A549 (cell line): ENCODE measurements at regions not wholly inside any gene's neighbourhood (a gene's known extent, or its start where the extent isn't known, plus 50 kb on each side); places are given as distances from the start of the nearest gene placed in this dataset.

Source experiments
- ATAC-seq, 2 experiments: fragments of 200-7000 bp in 1 of 2; fragments of >200 bp in 1 of 2; cut with Nextera tagmentation in 1 of 2; cut with Tn5 transposase in 1 of 2; 3 replicates each; pipeline versions ENCODE4 v1.8.0 to v1.9.1; 2018 to 2020; ENCODE audit warnings: mild to moderate bottlenecking in 1 of 2, moderate library complexity in 1 of 2
- CTCF ChIA-PET: fragments of 300-600 bp; sonication (Branson Sonifier 250); formaldehyde crosslinking; extraction: SDS; loops from one replicate; lab custom pipeline; 2021; ENCODE audit warnings: antibody characterized with exemption, inconsistent platforms; lab: Yijun Ruan, JAX
- POLR2A ChIA-PET: fragments of 350-600 bp; formaldehyde crosslinking; extraction: SDS; loops from one replicate; lab custom pipeline; 2021; ENCODE audit warnings: antibody characterized with exemption, inconsistent platforms; lab: Yijun Ruan, JAX
- DNase-seq, 2 experiments: peaks; one replicate each; pipeline versions ENCODE4 v3.0.0 to v3.0.0-alpha.2; 2011 to 2016; ENCODE audit warnings: low read depth in 1 of 2, low spot score in 1 of 2
- FAIRE-seq: peaks from 2 replicates; lab custom pipeline; 2011; peaks lifted over from hg19 to GRCh38; lab: Jason Lieb, UNC
- H3K27ac ChIP-seq, 2 experiments: fragments of >200 bp; sonication (Bioruptor Twin); formaldehyde crosslinking; 3 replicates each; pipeline ENCODE4 v1.5.1; 2016 to 2017
- H3K4me1 ChIP-seq: fragments of >200 bp; sonication (Bioruptor Twin); formaldehyde crosslinking; 3 replicates; pipeline ENCODE4 v1.6.1; 2016
- H3K4me2 ChIP-seq: fragments of >200 bp; sonication (Bioruptor Twin); formaldehyde crosslinking; 3 replicates; pipeline ENCODE4 v1.6.1; 2016
- H3K4me3 ChIP-seq: fragments of >200 bp; sonication (Bioruptor Twin); formaldehyde crosslinking; 3 replicates; pipeline ENCODE4 v1.5.1; 2016
- H3K9me3 ChIP-seq: fragments of >200 bp; sonication (Bioruptor Twin); formaldehyde crosslinking; 3 replicates; pipeline ENCODE4 v1.6.1; 2016
- ATOH8 ChIP-seq: fragments of 250-450 bp; sonication (Bioruptor Pico); IDR thresholded peaks from 2 replicates; pipeline ENCODE4 v1.5.0; 2020; ENCODE audit warnings: low read depth, mild to moderate bottlenecking, moderate library complexity
- BCL3 ChIP-seq: fragments of >200 bp; sonication (Bioruptor Twin); formaldehyde crosslinking; IDR thresholded peaks from 3 replicates; pipeline ENCODE4 v1.6.1; 2016
- BHLHE40 ChIP-seq: IDR thresholded peaks from 2 replicates; pipeline ENCODE4 v1.6.1; 2012; ENCODE audit warnings: low read depth, low read length, inconsistent platforms
- CHD2 ChIP-seq: fragments of 150-350 bp; IDR thresholded peaks from 2 replicates; pipeline ENCODE4 v1.6.1; 2014; ENCODE audit warnings: low read length; ENCODE audit not compliant: partially characterized antibody
- E2F6 ChIP-seq: IDR thresholded peaks from 2 replicates; pipeline ENCODE4 v1.6.1; 2012; ENCODE audit warnings: low read depth, borderline replicate concordance
- EHF ChIP-seq: fragments of 250-450 bp; sonication (Bioruptor Pico); IDR thresholded peaks from 2 replicates; pipeline ENCODE4 v1.5.0; 2020; ENCODE audit warnings: mild to moderate bottlenecking
- EP300 ChIP-seq, 2 experiments: fragments of >200 bp; sonication (Bioruptor Twin); formaldehyde crosslinking; IDR thresholded peaks; 2 replicates in 1 of 2; 3 replicates in 1 of 2; pipeline ENCODE4 v1.6.1; 2016 to 2017
- ESRRA ChIP-seq: fragments of 150-350 bp; IDR thresholded peaks from 2 replicates; pipeline ENCODE4 v1.6.1; 2014; ENCODE audit warnings: mild to moderate bottlenecking, low read length, borderline replicate concordance
- HDAC2 ChIP-seq: fragments of 200-600 bp; sonication (generic); IDR thresholded peaks from 2 replicates; pipeline ENCODE4 v1.6.1; 2016
- HES2 ChIP-seq: fragments of >200 bp; sonication (Bioruptor Twin); formaldehyde crosslinking; IDR thresholded peaks from 2 replicates; pipeline ENCODE4 v1.6.1; 2016
- HMGXB4 ChIP-seq: fragments of 250-450 bp; sonication (Bioruptor Pico); IDR thresholded peaks from 2 replicates; pipeline ENCODE4 v1.5.0; 2021; ENCODE audit warnings: mild to moderate bottlenecking, moderate library complexity, borderline replicate concordance
- HOXB5 ChIP-seq: fragments of 250-450 bp; sonication (Bioruptor Pico); IDR thresholded peaks from 2 replicates; pipeline ENCODE4 v1.5.0; 2020; ENCODE audit warnings: mild to moderate bottlenecking, moderate library complexity
- MAFK ChIP-seq: fragments of 450-650 bp; IDR thresholded peaks from 2 replicates; pipeline ENCODE4 v1.6.1; 2014; ENCODE audit not compliant: partially characterized antibody
- MAX ChIP-seq: IDR thresholded peaks from 2 replicates; pipeline ENCODE4 v1.6.1; 2012
- NPAS2 ChIP-seq: fragments of 250-450 bp; sonication (Bioruptor Pico); IDR thresholded peaks from 2 replicates; pipeline ENCODE4 v1.8.0; 2022; ENCODE audit warnings: mild to moderate bottlenecking, moderate library complexity, borderline replicate concordance
- RAD21 ChIP-seq, 2 experiments: fragments of >200 bp in 1 of 2; sonication (Bioruptor Twin) in 1 of 2; formaldehyde crosslinking in 1 of 2; IDR thresholded peaks in 1 of 2; conservative IDR thresholded peaks in 1 of 2; 2 replicates in 1 of 2; 3 replicates in 1 of 2; pipeline ENCODE4 v1.6.1; 2012 to 2018; ENCODE audit warnings: inconsistent platforms in 1 of 2
- RCOR1 ChIP-seq: fragments of 150-350 bp; IDR thresholded peaks from 2 replicates; pipeline ENCODE4 v1.6.1; 2014; ENCODE audit warnings: antibody characterized with exemption, low read length, low read depth
- REST ChIP-seq: fragments of 200-600 bp; sonication (generic); IDR thresholded peaks from 2 replicates; pipeline ENCODE4 v1.6.1; 2016; ENCODE audit warnings: antibody characterized with exemption, mild to moderate bottlenecking, moderate library complexity
- RFX5 ChIP-seq: fragments of 450-650 bp; IDR thresholded peaks from 2 replicates; pipeline ENCODE4 v1.7.1; 2014; ENCODE audit warnings: antibody characterized with exemption, mild to moderate bottlenecking, moderate library complexity
- USF2 ChIP-seq: fragments of 450-650 bp; IDR thresholded peaks from 2 replicates; pipeline ENCODE4 v1.6.1; 2014; ENCODE audit warnings: antibody characterized with exemption
- ZFP36 ChIP-seq: fragments of 450-650 bp; IDR thresholded peaks from 2 replicates; pipeline ENCODE4 v1.6.1; 2014; ENCODE audit warnings: borderline replicate concordance; ENCODE audit not compliant: partially characterized antibody
- ZNF302 ChIP-seq: fragments of 250-450 bp; sonication (Bioruptor Pico); IDR thresholded peaks from 2 replicates; pipeline ENCODE4 v1.9.0; 2021; ENCODE audit warnings: inconsistent platforms, mild to moderate bottlenecking, moderate library complexity
- ZSCAN20 ChIP-seq: fragments of 250-450 bp; sonication (Bioruptor Pico); IDR thresholded peaks from 2 replicates; pipeline ENCODE4 v1.8.0; 2022; ENCODE audit warnings: mild to moderate bottlenecking, moderate library complexity
- WGBS: methylation state at CpG from one replicate; pipeline ENCODE4 v1.1.6; 2017; ENCODE audit errors: missing lambda C conversion rate; 5-methylcytosine and 5-hydroxymethylcytosine counted together

GRCh38 chr4:176902710-176903323, 110.1 kb upstream of the VEGFC start:
- ChIA-PET CTCF (no interaction called here), POLR2A (no interaction called here)
- no peak overlapping the region for H3K4me2 ChIP-seq
- TF ChIP-seq HDAC2 (no peak), BHLHE40 (no peak), REST (no peak), HMGXB4 (CRISPR knock-in tag) (no peak), ZSCAN20 (CRISPR knock-in tag) (no peak), NPAS2 (CRISPR knock-in tag) (no peak), RAD21 (conservative IDR thresholded peaks at IDR 0.05 in 1 of 2, IDR thresholded peaks at IDR 0.05 in 1 of 2) (no peak), ZNF302 (no peak), E2F6 (no peak)
- no peak for ATAC-seq
- H3K4me1 ChIP-seq: peaks cover 11% of the 10 kb centered on the region; the same call in 2 of the 3 replicates
- WGBS: 82% methylated on average over 5 of the region's 5 CpGs
- no peak for DNase-seq
- H3K4me3 ChIP-seq: no peak overlapping the region
- no peak overlapping the region for H3K27ac ChIP-seq
- FAIRE-seq: no peak
- H3K9me3 ChIP-seq: no peaks in the 10 kb centered on the region

GRCh38 chr4:176906709-176907108, 114.0 kb upstream of the VEGFC start:
- no peaks in the 10 kb centered on the region for H3K9me3 ChIP-seq
- ATAC-seq (no peak), FAIRE-seq (no peak), DNase-seq (no peak)
- WGBS: 75% methylated on average over 7 of the region's 7 CpGs
- peaks cover 3% of the 10 kb centered on the region; the same call in 2 of the 3 replicates for H3K4me1 ChIP-seq
- H3K4me2 ChIP-seq: no peak overlapping the region
- H3K4me3 ChIP-seq: no peak overlapping the region
- POLR2A ChIA-PET: no interaction called here
- no peak overlapping the region for H3K27ac ChIP-seq
- CTCF ChIA-PET: no interaction called here
- TF ChIP-seq ZNF302 (no peak), HES2 (no peak), RCOR1 (no peak), MAFK (no peak), USF2 (no peak), REST (no peak), ZFP36 (no peak), CHD2 (no peak), EHF (no peak), ESRRA (no peak), BCL3 (no peak), ATOH8 (CRISPR knock-in tag) (no peak), RFX5 (no peak), MAX (no peak), EP300 (IDR thresholded peaks at IDR 0.05) (no peak), HOXB5 (CRISPR knock-in tag) (no peak)
